ENCODE measurements at regions not wholly inside any gene's neighbourhood (a gene's known extent, or its start where the extent isn't known, plus 50 kb on each side); places are given as distances from the start of the nearest gene placed in this dataset.

GRCh38 chr6:94588301-94588700, 989.0 kb upstream of the MANEA start:
- Histone ChIP-seq H3K27me3 (replicated peaks; ENCODE audit: insufficient read depth, low read length) (no peaks in the 10 kb centered on the region), H3K9ac (ENCODE audit: low read length) (no peak overlapping the region), H3K9me2 (replicated peaks; ENCODE audit: insufficient read depth, low read length) (no peaks in the 10 kb centered on the region), H4K20me1 (ENCODE audit: insufficient read depth, low read length) (no peaks in the 10 kb centered on the region), H3K4me2 (ENCODE audit: low read depth, low read length) (no peak overlapping the region), H3K27ac (ENCODE audit: low read length) (no peak overlapping the region), H3K9me3 (replicated peaks; ENCODE audit: insufficient read depth, low read length) (no peaks in the 10 kb centered on the region), H3K36me3 (replicated peaks; ENCODE audit: insufficient read depth, low read length) (no peaks in the 10 kb centered on the region), H3K4me3 (ENCODE audit: low read length) (no peak overlapping the region), H3F3A (ENCODE audit: insufficient read depth, low read length) (no peaks in the 10 kb centered on the region), H3K79me2 (ENCODE audit: low read length) (no peaks in the 10 kb centered on the region), H2AFZ (ENCODE audit: low read length) (no peak overlapping the region), H3K4me1 (ENCODE audit: low read length) (no peaks in the 10 kb centered on the region)
- TF ChIP-seq EZH2 (optimal IDR thresholded peaks at IDR 0.05; ENCODE audit: low read depth, low read length) (no peak), CTCF (IDR thresholded peaks at IDR 0.05; ENCODE audit: low read length) (no peak), EZH2phosphoT487 (IDR thresholded peaks at IDR 0.05; ENCODE audit: low read length) (no peak)
- no peak for DNase-seq

GRCh38 chr6:94584211-94584610, 993.1 kb upstream of the MANEA start:
- Histone ChIP-seq H3K36me3 (replicated peaks; ENCODE audit: insufficient read depth, low read length) (no peaks in the 10 kb centered on the region), H4K20me1 (ENCODE audit: insufficient read depth, low read length) (no peaks in the 10 kb centered on the region), H3K4me2 (ENCODE audit: low read depth, low read length) (no peak overlapping the region), H3K27ac (ENCODE audit: low read length) (no peak overlapping the region), H3K79me2 (ENCODE audit: low read length) (no peaks in the 10 kb centered on the region), H3K4me1 (ENCODE audit: low read length) (no peaks in the 10 kb centered on the region), H3K9me3 (replicated peaks; ENCODE audit: insufficient read depth, low read length) (no peaks in the 10 kb centered on the region), H3K27me3 (replicated peaks; ENCODE audit: insufficient read depth, low read length) (no peaks in the 10 kb centered on the region), H3K9me2 (replicated peaks; ENCODE audit: insufficient read depth, low read length) (no peaks in the 10 kb centered on the region), H3K9ac (ENCODE audit: low read length) (no peak overlapping the region), H3F3A (ENCODE audit: insufficient read depth, low read length) (no peaks in the 10 kb centered on the region), H3K4me3 (ENCODE audit: low read length) (no peak overlapping the region), H2AFZ (ENCODE audit: low read length) (no peak overlapping the region)
- TF ChIP-seq EZH2phosphoT487 (IDR thresholded peaks at IDR 0.05; ENCODE audit: low read length): no peak
- TF ChIP-seq CTCF (IDR thresholded peaks at IDR 0.05; ENCODE audit: low read length): no peak
- no peak for TF ChIP-seq EZH2 (optimal IDR thresholded peaks at IDR 0.05; ENCODE audit: low read depth, low read length)
- no peak for DNase-seq

GRCh38 chr6:94570581-94570980, 1006.8 kb upstream of the MANEA start:
- Histone ChIP-seq H3K9me2 (replicated peaks; ENCODE audit: insufficient read depth, low read length) (no peaks in the 10 kb centered on the region), H3K9ac (ENCODE audit: low read length) (no peak overlapping the region), H3K4me3 (ENCODE audit: low read length) (no peak overlapping the region), H2AFZ (ENCODE audit: low read length) (no peak overlapping the region), H3K79me2 (ENCODE audit: low read length) (no peaks in the 10 kb centered on the region), H3K4me1 (ENCODE audit: low read length) (no peaks in the 10 kb centered on the region), H3F3A (ENCODE audit: insufficient read depth, low read length) (no peaks in the 10 kb centered on the region), H3K4me2 (ENCODE audit: low read depth, low read length) (no peak overlapping the region), H4K20me1 (ENCODE audit: insufficient read depth, low read length) (no peaks in the 10 kb centered on the region), H3K36me3 (replicated peaks; ENCODE audit: insufficient read depth, low read length) (no peaks in the 10 kb centered on the region), H3K27ac (ENCODE audit: low read length) (no peak overlapping the region), H3K27me3 (replicated peaks; ENCODE audit: insufficient read depth, low read length) (no peaks in the 10 kb centered on the region), H3K9me3 (replicated peaks; ENCODE audit: insufficient read depth, low read length) (no peaks in the 10 kb centered on the region)
- no peak for DNase-seq
- TF ChIP-seq CTCF (IDR thresholded peaks at IDR 0.05; ENCODE audit: low read length) (no peak), EZH2phosphoT487 (IDR thresholded peaks at IDR 0.05; ENCODE audit: low read length) (no peak), EZH2 (optimal IDR thresholded peaks at IDR 0.05; ENCODE audit: low read depth, low read length) (no peak)

Data from MM.1S (cell line).